ENCODE measurements at regions not wholly inside any gene's neighbourhood (a gene's known extent, or its start where the extent isn't known, plus 50 kb on each side); places are given as distances from the start of the nearest gene placed in this dataset.

DNA sequence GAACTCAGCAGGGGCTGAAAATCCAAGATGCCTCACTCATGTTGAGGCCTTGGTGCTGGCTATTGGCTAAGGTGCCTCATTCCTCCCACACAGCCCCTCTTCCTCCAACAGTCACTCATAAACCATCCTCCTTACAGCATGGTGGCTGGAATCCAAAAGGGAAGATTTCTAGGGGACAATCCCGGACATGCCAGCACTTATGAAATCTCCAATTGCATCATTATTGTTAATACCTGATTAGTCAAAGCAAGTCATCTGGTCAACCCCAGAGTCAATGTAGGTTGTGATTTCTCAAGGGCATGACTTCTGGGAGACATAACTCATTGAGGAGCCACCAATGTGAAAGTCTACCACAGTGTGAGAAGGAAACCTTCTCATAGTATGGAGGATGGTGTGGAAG lies 506.6 kb upstream of the NOX3 start:
- TF ChIP-seq, protein P1, sequence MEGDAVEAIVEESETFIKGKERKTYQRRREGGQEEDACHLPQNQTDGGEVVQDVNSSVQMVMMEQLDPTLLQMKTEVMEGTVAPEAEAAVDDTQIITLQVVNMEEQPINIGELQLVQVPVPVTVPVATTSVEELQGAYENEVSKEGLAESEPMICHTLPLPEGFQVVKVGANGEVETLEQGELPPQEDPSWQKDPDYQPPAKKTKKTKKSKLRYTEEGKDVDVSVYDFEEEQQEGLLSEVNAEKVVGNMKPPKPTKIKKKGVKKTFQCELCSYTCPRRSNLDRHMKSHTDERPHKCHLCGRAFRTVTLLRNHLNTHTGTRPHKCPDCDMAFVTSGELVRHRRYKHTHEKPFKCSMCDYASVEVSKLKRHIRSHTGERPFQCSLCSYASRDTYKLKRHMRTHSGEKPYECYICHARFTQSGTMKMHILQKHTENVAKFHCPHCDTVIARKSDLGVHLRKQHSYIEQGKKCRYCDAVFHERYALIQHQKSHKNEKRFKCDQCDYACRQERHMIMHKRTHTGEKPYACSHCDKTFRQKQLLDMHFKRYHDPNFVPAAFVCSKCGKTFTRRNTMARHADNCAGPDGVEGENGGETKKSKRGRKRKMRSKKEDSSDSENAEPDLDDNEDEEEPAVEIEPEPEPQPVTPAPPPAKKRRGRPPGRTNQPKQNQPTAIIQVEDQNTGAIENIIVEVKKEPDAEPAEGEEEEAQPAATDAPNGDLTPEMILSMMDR (IDR thresholded peaks at IDR 0.05; ENCODE audit: poor library complexity, severe bottlenecking): no peak
- ATAC-seq (ENCODE audit: low read depth): no peak
- DNase-seq (ENCODE audit: low spot score): no peak
- Histone ChIP-seq H3K9me3 (ENCODE audit: severe bottlenecking) (no peaks in the 10 kb centered on the region), H3K4me1 (ENCODE audit: insufficient read depth, poor library complexity, severe bottlenecking) (no peaks in the 10 kb centered on the region), H3K27ac (ENCODE audit: poor library complexity, severe bottlenecking) (no peak overlapping the region), H3K27me3 (ENCODE audit: insufficient read depth, poor library complexity, severe bottlenecking) (no peaks in the 10 kb centered on the region), H3K4me3 (ENCODE audit: severe bottlenecking) (no peak overlapping the region), H3K36me3 (ENCODE audit: low read depth) (no peaks in the 10 kb centered on the region)

DNA sequence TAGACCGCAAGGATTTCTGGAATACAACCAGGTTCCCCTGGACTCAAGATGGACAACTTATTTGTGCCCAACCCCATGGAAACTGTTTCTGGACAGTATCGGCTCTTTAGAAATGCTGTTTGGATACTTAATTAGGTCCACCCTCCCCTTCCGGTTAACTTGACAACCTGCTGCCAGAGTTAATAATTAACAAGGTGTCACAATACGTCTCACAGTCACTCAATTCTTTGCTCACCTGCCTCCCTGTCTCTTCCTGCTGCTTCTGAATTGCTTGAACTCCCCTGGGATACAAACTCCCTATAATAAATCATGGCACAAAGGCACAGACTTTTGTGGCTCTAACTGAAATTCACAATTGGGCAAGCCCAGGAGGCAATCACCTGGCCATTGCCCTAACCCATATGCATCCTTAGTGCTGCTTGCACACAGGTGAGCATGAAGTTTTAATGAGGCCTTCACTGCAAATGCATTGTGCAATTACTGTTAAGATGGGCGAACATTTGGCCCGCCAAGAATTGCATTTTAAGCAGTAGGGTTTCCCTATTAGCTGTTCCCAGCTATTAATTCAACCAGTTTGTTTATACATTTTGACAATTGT lies 504.4 kb upstream of the NOX3 start:
- H3K27me3 ChIP-seq (ENCODE audit: insufficient read depth, poor library complexity, severe bottlenecking): no peaks in the 10 kb centered on the region
- TF ChIP-seq, protein P1 (IDR thresholded peaks at IDR 0.05; ENCODE audit: poor library complexity, severe bottlenecking): no peak
- H3K27ac ChIP-seq (ENCODE audit: poor library complexity, severe bottlenecking): no peak overlapping the region
- no peaks in the 10 kb centered on the region for H3K36me3 ChIP-seq (ENCODE audit: low read depth)
- DNase-seq (ENCODE audit: low spot score) (no peak), ATAC-seq (ENCODE audit: low read depth) (no peak)
- no peaks in the 10 kb centered on the region for H3K4me1 ChIP-seq (ENCODE audit: insufficient read depth, poor library complexity, severe bottlenecking)
- H3K4me3 ChIP-seq (ENCODE audit: severe bottlenecking): no peak overlapping the region
- H3K9me3 ChIP-seq (ENCODE audit: severe bottlenecking): no peaks in the 10 kb centered on the region

DNA sequence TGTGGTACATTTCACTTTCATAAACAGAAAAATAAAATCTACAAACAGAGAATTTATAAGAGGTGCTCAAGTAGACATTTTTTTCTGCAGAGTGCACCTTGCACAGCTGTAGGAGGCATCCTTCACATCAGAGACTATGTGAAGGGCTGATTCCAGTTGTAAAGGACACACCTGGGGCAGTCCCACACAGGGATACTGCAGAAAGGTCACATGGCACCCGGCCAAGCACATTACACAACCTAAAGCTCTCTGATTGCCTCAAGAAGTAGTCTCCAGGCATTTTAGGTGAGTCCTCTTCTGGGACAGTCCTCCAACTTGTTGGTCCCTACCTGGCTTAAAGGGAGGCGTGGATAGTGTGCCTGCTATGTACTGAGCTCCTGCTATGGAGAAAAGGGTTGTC lies 502.9 kb upstream of the NOX3 start:
- Histone ChIP-seq H3K4me1 (ENCODE audit: insufficient read depth, poor library complexity, severe bottlenecking) (no peaks in the 10 kb centered on the region), H3K27me3 (ENCODE audit: insufficient read depth, poor library complexity, severe bottlenecking) (no peaks in the 10 kb centered on the region), H3K36me3 (ENCODE audit: low read depth) (no peaks in the 10 kb centered on the region), H3K4me3 (ENCODE audit: severe bottlenecking) (no peak overlapping the region), H3K27ac (ENCODE audit: poor library complexity, severe bottlenecking) (no peak overlapping the region), H3K9me3 (ENCODE audit: severe bottlenecking) (no peaks in the 10 kb centered on the region)
- TF ChIP-seq, protein P1 (IDR thresholded peaks at IDR 0.05; ENCODE audit: poor library complexity, severe bottlenecking): no peak
- ATAC-seq (ENCODE audit: low read depth) (no peak), DNase-seq (ENCODE audit: low spot score) (no peak)

DNA sequence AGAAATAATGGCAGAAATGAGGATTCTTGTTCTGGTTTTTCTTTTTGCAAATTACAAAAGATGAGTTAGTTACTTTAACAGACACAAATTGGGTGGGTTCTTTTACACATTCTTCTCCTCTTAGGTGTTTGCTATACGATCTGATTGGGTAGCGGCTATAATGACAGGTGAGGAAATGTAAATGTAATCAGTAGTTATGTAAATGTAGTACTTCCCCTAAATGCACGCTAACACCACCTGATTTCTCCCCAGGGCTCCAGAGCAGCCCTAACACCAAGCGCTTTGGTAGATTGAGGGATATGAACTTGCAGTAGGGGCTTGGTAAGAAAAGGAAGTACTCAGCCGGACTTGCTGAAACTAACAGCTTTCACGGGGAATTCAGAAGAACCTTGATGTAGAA lies 499.4 kb upstream of the NOX3 start:
- ATAC-seq (ENCODE audit: low read depth): no peak
- DNase-seq (ENCODE audit: low spot score): no peak
- TF ChIP-seq, protein P1 (IDR thresholded peaks at IDR 0.05; ENCODE audit: poor library complexity, severe bottlenecking): no peak
- Histone ChIP-seq H3K4me1 (ENCODE audit: insufficient read depth, poor library complexity, severe bottlenecking) (no peaks in the 10 kb centered on the region), H3K27ac (ENCODE audit: poor library complexity, severe bottlenecking) (no peak overlapping the region), H3K4me3 (ENCODE audit: severe bottlenecking) (no peak overlapping the region), H3K27me3 (ENCODE audit: insufficient read depth, poor library complexity, severe bottlenecking) (no peaks in the 10 kb centered on the region), H3K36me3 (ENCODE audit: low read depth) (no peaks in the 10 kb centered on the region), H3K9me3 (ENCODE audit: severe bottlenecking) (no peaks in the 10 kb centered on the region)

DNA sequence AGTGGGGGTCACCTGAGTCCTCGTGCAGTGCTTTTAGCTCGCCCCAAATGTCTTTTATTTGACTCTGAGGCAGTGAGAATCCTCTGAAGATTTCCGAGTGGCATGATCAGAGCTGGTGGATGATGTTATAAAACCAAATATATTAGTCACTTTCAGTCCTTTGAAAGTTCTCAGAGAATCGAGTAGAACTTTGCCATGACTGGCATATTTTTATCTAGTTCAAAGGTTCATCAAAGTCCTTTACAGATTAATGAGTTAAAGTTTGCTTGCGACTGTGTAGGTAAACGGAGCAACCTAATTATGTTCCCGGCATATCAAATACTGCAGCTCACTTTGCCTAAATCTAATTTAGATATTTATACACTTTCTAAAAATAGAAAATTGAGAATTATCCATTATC lies 498.5 kb upstream of the NOX3 start:
- no peaks in the 10 kb centered on the region for H3K27me3 ChIP-seq (ENCODE audit: insufficient read depth, poor library complexity, severe bottlenecking)
- TF ChIP-seq, protein P1 (IDR thresholded peaks at IDR 0.05; ENCODE audit: poor library complexity, severe bottlenecking): no peak
- H3K27ac ChIP-seq (ENCODE audit: poor library complexity, severe bottlenecking): no peak overlapping the region
- no peaks in the 10 kb centered on the region for H3K9me3 ChIP-seq (ENCODE audit: severe bottlenecking)
- no peak for ATAC-seq (ENCODE audit: low read depth)
- no peak overlapping the region for H3K4me3 ChIP-seq (ENCODE audit: severe bottlenecking)
- no peak for DNase-seq (ENCODE audit: low spot score)
- no peaks in the 10 kb centered on the region for H3K4me1 ChIP-seq (ENCODE audit: insufficient read depth, poor library complexity, severe bottlenecking)
- H3K36me3 ChIP-seq (ENCODE audit: low read depth): no peaks in the 10 kb centered on the region

Measured in RWPE2 (cell line).